MM.1S (cell line): ENCODE measurements at regions not wholly inside any gene's neighbourhood (a gene's known extent, or its start where the extent isn't known, plus 50 kb on each side); places are given as distances from the start of the nearest gene placed in this dataset.

Experiments
- DNase-seq: peaks from one replicate; pipeline ENCODE4 v3.0.0-alpha.2; 2015
- H2AFZ ChIP-seq: fragments of 300-600 bp; sonication (generic); 2 replicates; pipeline ENCODE4 v1.6.0; 2016; ENCODE audit warnings: antibody characterized with exemption, low read length
- H3F3A ChIP-seq: fragments of 300-600 bp; sonication (generic); 2 replicates; pipeline ENCODE4 v1.6.1; 2016; ENCODE audit warnings: mild to moderate bottlenecking, antibody characterized with exemption, low read length, moderate library complexity, mixed read lengths; ENCODE audit not compliant: insufficient read depth
- H3K27ac ChIP-seq: fragments of 300-600 bp; sonication (generic); 2 replicates; pipeline ENCODE4 v1.5.1; 2016; ENCODE audit warnings: mild to moderate bottlenecking, low read length
- H3K27me3 ChIP-seq: fragments of 300-600 bp; sonication (generic); replicated peaks from 2 replicates; pipeline ENCODE4 v1.6.0; 2016; ENCODE audit warnings: low read length; ENCODE audit not compliant: insufficient read depth
- H3K36me3 ChIP-seq: fragments of 300-600 bp; sonication (generic); replicated peaks from 2 replicates; pipeline ENCODE4 v1.6.1; 2016; ENCODE audit warnings: mild to moderate bottlenecking, low read length, mixed read lengths; ENCODE audit not compliant: insufficient read depth
- H3K4me1 ChIP-seq: fragments of 300-600 bp; sonication (generic); 2 replicates; pipeline ENCODE4 v1.6.1; 2016; ENCODE audit warnings: low read length, mixed read lengths
- H3K4me2 ChIP-seq: fragments of 300-600 bp; sonication (generic); 2 replicates; pipeline ENCODE4 v1.6.0; 2016; ENCODE audit warnings: low read depth, low read length
- H3K4me3 ChIP-seq: fragments of 300-600 bp; sonication (generic); 2 replicates; pipeline ENCODE4 v1.5.1; 2016; ENCODE audit warnings: low read length, mixed read lengths
- H3K79me2 ChIP-seq: fragments of 300-600 bp; sonication (generic); 2 replicates; pipeline ENCODE4 v1.6.1; 2016; ENCODE audit warnings: mixed run types, low read length, mixed read lengths
- H3K9ac ChIP-seq: fragments of 300-600 bp; sonication (generic); 2 replicates; pipeline ENCODE4 v1.6.1; 2016; ENCODE audit warnings: low read length, mixed read lengths
- H3K9me2 ChIP-seq: fragments of 300-600 bp; sonication (generic); replicated peaks from 2 replicates; pipeline ENCODE4 v1.6.1; 2016; ENCODE audit warnings: mild to moderate bottlenecking, low read length, mixed read lengths; ENCODE audit not compliant: insufficient read depth
- H3K9me3 ChIP-seq: fragments of 300-600 bp; sonication (generic); replicated peaks from 2 replicates; pipeline ENCODE4 v1.6.1; 2016; ENCODE audit warnings: mild to moderate bottlenecking, low read length, mixed read lengths; ENCODE audit not compliant: insufficient read depth
- H4K20me1 ChIP-seq: fragments of 300-600 bp; sonication (generic); 2 replicates; pipeline ENCODE4 v1.6.1; 2016; ENCODE audit warnings: mild to moderate bottlenecking, low read length, moderate library complexity, mixed read lengths; ENCODE audit not compliant: insufficient read depth
- EZH2 ChIP-seq: fragments of 300-600 bp; sonication (generic); optimal IDR thresholded peaks from 2 replicates; pipeline ENCODE3; 2017; ENCODE audit warnings: low read depth, mild to moderate bottlenecking, antibody characterized with exemption, low read length, mixed read lengths
- EZH2phosphoT487 ChIP-seq: fragments of 300-600 bp; sonication (generic); IDR thresholded peaks from 2 replicates; pipeline ENCODE4 v1.6.1; 2018; ENCODE audit warnings: antibody characterized with exemption, low read length
- TF ChIP-seq, protein P1 (sequence below): fragments of 300-600 bp; sonication (generic); IDR thresholded peaks from 2 replicates; pipeline ENCODE4 v1.5.1; 2016; ENCODE audit warnings: antibody characterized with exemption, low read length, mixed read lengths

DNA sequence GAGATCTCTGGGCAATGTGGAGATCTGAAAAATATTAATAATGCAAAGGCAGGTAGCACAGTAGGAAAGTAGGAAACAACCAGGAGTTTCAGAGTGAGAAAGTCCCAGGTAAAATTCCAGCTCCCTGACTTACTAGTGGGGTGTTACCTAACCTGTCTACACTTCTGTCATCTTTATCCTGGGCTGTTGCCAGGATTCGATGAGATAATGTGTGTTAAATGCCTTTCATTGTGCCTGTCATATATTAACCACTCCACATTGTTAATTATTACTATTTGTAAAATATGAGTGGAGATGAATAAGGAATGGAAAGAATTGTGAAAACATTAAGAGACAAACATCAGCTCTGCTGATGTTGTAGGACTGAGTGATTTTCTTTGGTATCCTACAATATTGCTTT, 50.0 kb upstream of the FRMD4A start:
- no peak overlapping the region for H3K4me2 ChIP-seq
- no peak overlapping the region for H2AFZ ChIP-seq
- H3K27me3 ChIP-seq: no peaks in the 10 kb centered on the region
- no peak overlapping the region for H3K4me3 ChIP-seq
- no peaks in the 10 kb centered on the region for H3K9me3 ChIP-seq
- H3K36me3 ChIP-seq: no peaks in the 10 kb centered on the region
- no peak overlapping the region for H3K27ac ChIP-seq
- peaks cover 36% of the 10 kb centered on the region for H3K4me1 ChIP-seq
- H4K20me1 ChIP-seq: no peaks in the 10 kb centered on the region
- no peaks in the 10 kb centered on the region for H3K9me2 ChIP-seq
- no peaks in the 10 kb centered on the region for H3K79me2 ChIP-seq
- peaks cover 13% of the 10 kb centered on the region; the same call in 1 of the 2 replicates for H3F3A ChIP-seq
- no peak for DNase-seq
- H3K9ac ChIP-seq: no peak overlapping the region
- TF ChIP-seq, protein P1, sequence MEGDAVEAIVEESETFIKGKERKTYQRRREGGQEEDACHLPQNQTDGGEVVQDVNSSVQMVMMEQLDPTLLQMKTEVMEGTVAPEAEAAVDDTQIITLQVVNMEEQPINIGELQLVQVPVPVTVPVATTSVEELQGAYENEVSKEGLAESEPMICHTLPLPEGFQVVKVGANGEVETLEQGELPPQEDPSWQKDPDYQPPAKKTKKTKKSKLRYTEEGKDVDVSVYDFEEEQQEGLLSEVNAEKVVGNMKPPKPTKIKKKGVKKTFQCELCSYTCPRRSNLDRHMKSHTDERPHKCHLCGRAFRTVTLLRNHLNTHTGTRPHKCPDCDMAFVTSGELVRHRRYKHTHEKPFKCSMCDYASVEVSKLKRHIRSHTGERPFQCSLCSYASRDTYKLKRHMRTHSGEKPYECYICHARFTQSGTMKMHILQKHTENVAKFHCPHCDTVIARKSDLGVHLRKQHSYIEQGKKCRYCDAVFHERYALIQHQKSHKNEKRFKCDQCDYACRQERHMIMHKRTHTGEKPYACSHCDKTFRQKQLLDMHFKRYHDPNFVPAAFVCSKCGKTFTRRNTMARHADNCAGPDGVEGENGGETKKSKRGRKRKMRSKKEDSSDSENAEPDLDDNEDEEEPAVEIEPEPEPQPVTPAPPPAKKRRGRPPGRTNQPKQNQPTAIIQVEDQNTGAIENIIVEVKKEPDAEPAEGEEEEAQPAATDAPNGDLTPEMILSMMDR: no peak
- TF ChIP-seq EZH2 (no peak), EZH2phosphoT487 (no peak)
